RWPE1 (cell line): ENCODE measurements at regions not wholly inside any gene's neighbourhood (a gene's known extent, or its start where the extent isn't known, plus 50 kb on each side); places are given as distances from the start of the nearest gene placed in this dataset.

Source experiments
- CTCF ChIA-PET: fragments of 350-600 bp; sonication (Branson Sonifier 250); formaldehyde crosslinking; extraction: SDS; loops from one replicate; lab custom pipeline; 2021; lab: Yijun Ruan, JAX
- POLR2A ChIA-PET: fragments of 400-600 bp; formaldehyde crosslinking; extraction: SDS; loops from one replicate; lab custom pipeline; 2020; ENCODE audit warnings: antibody characterized with exemption; ENCODE audit not compliant: low non-redundant PET; lab: Yijun Ruan, JAX
- DNase-seq: peaks from one replicate; pipeline ENCODE4 v3.0.0; 2012; ENCODE audit warnings: low spot score
- H3K27ac ChIP-seq: fragments of 450-650 bp; 2 replicates; pipeline ENCODE4 v1.5.1; 2017
- CTCF ChIP-seq: fragments of 450-650 bp; conservative IDR thresholded peaks from 2 replicates; pipeline ENCODE4 v1.5.1; 2017; ENCODE audit warnings: low read depth, mild to moderate bottlenecking

- POLR2A ChIA-PET = no interaction called here
- no peak for TF ChIP-seq CTCF
- CTCF ChIA-PET = no interaction called here
- no peak overlapping the region for H3K27ac ChIP-seq
- DNase-seq = no peak
Measured at GRCh38 chr2:103153580-103154284, 391.9 kb downstream of the TMEM182 start.

GRCh38 chr2:103155308-103155707 is 393.5 kb downstream of the TMEM182 start:
- DNase-seq = no peak
- POLR2A ChIA-PET = no interaction called here
- TF ChIP-seq CTCF = no peak
- H3K27ac ChIP-seq = no peak overlapping the region
- CTCF ChIA-PET = interaction anchor here (0.6 kb wide), 1 partner anchor 579 kb away, joined by 7 read pairs; no protein-coding TSS in a partner anchor

- TF ChIP-seq CTCF = no peak
- POLR2A ChIA-PET = no interaction called here
- no peak for DNase-seq
- CTCF ChIA-PET = interaction anchor here (0.7 kb wide), 1 partner anchor 1439 kb away, joined by 4 read pairs; no protein-coding TSS in a partner anchor
- no peak overlapping the region for H3K27ac ChIP-seq
Measured at GRCh38 chr2:103159018-103159417, 397.2 kb downstream of the TMEM182 start.

GRCh38 chr2:103161456-103162289 is 399.8 kb downstream of the TMEM182 start:
- POLR2A ChIA-PET = no interaction called here
- peak; percentile 62 for DNase-seq

GRCh38 chr2:103164748-103165147 is 402.9 kb downstream of the TMEM182 start:
- DNase-seq = no peak
- CTCF ChIA-PET = no interaction called here

More at GRCh38 chr2:103161456-103162289, 399.8 kb downstream of the TMEM182 start:
- peak; percentile 85 for TF ChIP-seq CTCF
- CTCF ChIA-PET = interaction anchor here (0.5 to 1.6 kb wide), 16 partner anchors 10 to 1958 kb away, joined by 3 to 9 read pairs (median 4); no protein-coding TSS in a partner anchor
- no peak overlapping the region for H3K27ac ChIP-seq

More at GRCh38 chr2:103164748-103165147, 402.9 kb downstream of the TMEM182 start:
- TF ChIP-seq CTCF = no peak
- no peak overlapping the region for H3K27ac ChIP-seq
- POLR2A ChIA-PET = no interaction called here
